Peyer's patch (tissue), 4 donors: ENCODE measurements at regions not wholly inside any gene's neighbourhood (a gene's known extent, or its start where the extent isn't known, plus 50 kb on each side); places are given as distances from the start of the nearest gene placed in this dataset.
"Not testable (repeated sequence)": the region's sequence is repeated elsewhere in the genome, so short reads cannot be mapped to it uniquely, and the experiment has no call there.

Source experiments
- POLR2A ChIP-seq, 2 donors: fragments of 450-650 bp; IDR thresholded peaks; one replicate each; pipeline ENCODE4 v1.5.1; 2017; ENCODE audit warnings: antibody characterized with exemption in 2 of 2, mild to moderate bottlenecking in 2 of 2, moderate library complexity in 2 of 2
- TF ChIP-seq, protein P1 (sequence below), 6 experiments: fragments of 450-650 bp in 4 of 6; fragments of 200-600 bp in 2 of 6; sonication (generic) in 1 of 6; IDR thresholded peaks; one replicate each; pipeline ENCODE4 v1.5.1; 2017 to 2019; ENCODE audit warnings: antibody characterized with exemption in 6 of 6, mild to moderate bottlenecking in 3 of 6, moderate library complexity in 1 of 6

DNA sequence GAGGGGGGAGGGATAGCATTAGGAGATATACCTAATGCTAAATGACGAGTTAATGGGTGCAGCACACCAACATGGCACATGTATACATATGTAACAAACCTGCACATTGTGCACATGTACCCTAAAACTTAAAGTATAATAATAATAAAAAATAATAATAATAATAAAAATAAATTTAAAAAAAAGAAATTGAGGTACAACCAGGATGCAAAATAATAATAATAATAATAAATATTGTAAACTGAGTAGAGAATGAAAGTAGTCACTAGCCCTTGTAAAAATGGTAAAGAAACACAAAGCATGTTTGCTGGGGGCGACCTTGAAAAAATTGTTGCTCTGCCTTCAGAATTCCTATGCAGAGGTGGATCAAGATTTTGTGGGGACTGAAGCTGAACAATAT, 249.7 kb upstream of the RBMS3 start:
- TF ChIP-seq, protein P1, sequence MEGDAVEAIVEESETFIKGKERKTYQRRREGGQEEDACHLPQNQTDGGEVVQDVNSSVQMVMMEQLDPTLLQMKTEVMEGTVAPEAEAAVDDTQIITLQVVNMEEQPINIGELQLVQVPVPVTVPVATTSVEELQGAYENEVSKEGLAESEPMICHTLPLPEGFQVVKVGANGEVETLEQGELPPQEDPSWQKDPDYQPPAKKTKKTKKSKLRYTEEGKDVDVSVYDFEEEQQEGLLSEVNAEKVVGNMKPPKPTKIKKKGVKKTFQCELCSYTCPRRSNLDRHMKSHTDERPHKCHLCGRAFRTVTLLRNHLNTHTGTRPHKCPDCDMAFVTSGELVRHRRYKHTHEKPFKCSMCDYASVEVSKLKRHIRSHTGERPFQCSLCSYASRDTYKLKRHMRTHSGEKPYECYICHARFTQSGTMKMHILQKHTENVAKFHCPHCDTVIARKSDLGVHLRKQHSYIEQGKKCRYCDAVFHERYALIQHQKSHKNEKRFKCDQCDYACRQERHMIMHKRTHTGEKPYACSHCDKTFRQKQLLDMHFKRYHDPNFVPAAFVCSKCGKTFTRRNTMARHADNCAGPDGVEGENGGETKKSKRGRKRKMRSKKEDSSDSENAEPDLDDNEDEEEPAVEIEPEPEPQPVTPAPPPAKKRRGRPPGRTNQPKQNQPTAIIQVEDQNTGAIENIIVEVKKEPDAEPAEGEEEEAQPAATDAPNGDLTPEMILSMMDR (IDR thresholded peaks at IDR 0.05): not testable (repeated sequence)
- not testable (repeated sequence) for TF ChIP-seq POLR2A (IDR thresholded peaks at IDR 0.05)
